Keratinocyte (primary cell): ENCODE measurements at regions not wholly inside any gene's neighbourhood (a gene's known extent, or its start where the extent isn't known, plus 50 kb on each side); places are given as distances from the start of the nearest gene placed in this dataset.

Source experiments
- CTCF ChIP-seq, 3 experiments: IDR thresholded peaks in 1 of 3; conservative IDR thresholded peaks in 1 of 3; optimal IDR thresholded peaks in 1 of 3; 2 replicates in 2 of 3; 3 replicates in 1 of 3; pipeline versions ENCODE3 to v1.5.1; 2011; ENCODE audit warnings: low read length in 3 of 3, mild to moderate bottlenecking in 3 of 3, moderate library complexity in 2 of 3, control low read depth in 1 of 3, inconsistent platforms in 1 of 3; ENCODE audit not compliant: insufficient read depth in 2 of 3; ENCODE audit errors: extremely low read depth in 1 of 3
- EZH2 ChIP-seq: IDR thresholded peaks from one replicate; pipeline ENCODE4 v1.6.1; 2012; ENCODE audit warnings: inconsistent platforms, mild to moderate bottlenecking, low read length, moderate library complexity

- TF ChIP-seq CTCF (optimal IDR thresholded peaks at IDR 0.05 in 1 of 3, IDR thresholded peaks at IDR 0.05 in 1 of 3, conservative IDR thresholded peaks at IDR 0.05 in 1 of 3; ENCODE audit: extremely low read depth in 1 of 3, insufficient read depth in 2 of 3, low read length in 3 of 3) (no peak), EZH2 (no peak)
Observed at GRCh38 chr3:139251529-139251928, 92.3 kb upstream of the MRPS22 start.
